WTC11 (cell line): ENCODE measurements at regions not wholly inside any gene's neighbourhood (a gene's known extent, or its start where the extent isn't known, plus 50 kb on each side); places are given as distances from the start of the nearest gene placed in this dataset.

Experiments
- ATAC-seq: fragments of 200-7000 bp; cut with Tn5 transposase; 2 replicates; pipeline ENCODE4 v1.10.0; 2021; ENCODE audit warnings: mild to moderate bottlenecking, moderate library complexity
- CTCF ChIA-PET: fragments of 300-600 bp; sonication (Branson Sonifier 250); formaldehyde crosslinking; loops from one replicate; lab custom pipeline; 2021; ENCODE audit warnings: antibody characterized with exemption; lab: Charles Lee
- POLR2A ChIA-PET: fragments of 350-600 bp; sonication (Branson Sonifier 250); formaldehyde crosslinking; loops from one replicate; lab custom pipeline; 2021; ENCODE audit warnings: antibody characterized with exemption; lab: Charles Lee
- DNase-seq: peaks from one replicate; pipeline ENCODE4 v3.0.0; 2021; ENCODE audit warnings: low spot score
- H3K27ac Mint-ChIP-seq: 2 replicates; pipeline ENCODE4 v1.8.0; 2021; ENCODE audit warnings: mixed read lengths
- H3K27me3 Mint-ChIP-seq: 2 replicates; pipeline ENCODE4 v1.8.0; 2021; ENCODE audit warnings: low read depth, mild to moderate bottlenecking, moderate library complexity, mixed read lengths
- H3K36me3 Mint-ChIP-seq: 2 replicates; pipeline ENCODE4 v1.8.0; 2021; ENCODE audit warnings: mixed read lengths
- H3K4me1 Mint-ChIP-seq: 2 replicates; pipeline ENCODE4 v1.8.0; 2022; ENCODE audit warnings: mixed read lengths
- H3K4me3 Mint-ChIP-seq: 2 replicates; pipeline ENCODE4 v1.8.0; 2021; ENCODE audit warnings: mild to moderate bottlenecking, moderate library complexity, mixed read lengths
- H3K9me3 Mint-ChIP-seq: 2 replicates; pipeline ENCODE4 v1.8.0; 2021; ENCODE audit warnings: mixed read lengths
- ESRRA ChIP-seq: sonication (generic); formaldehyde crosslinking; IDR thresholded peaks from 2 replicates; pipeline ENCODE4 v1.8.1; 2022; ENCODE audit warnings: mild to moderate bottlenecking, missing genetic modification reagents, borderline replicate concordance
- FOXK1 ChIP-seq: sonication (generic); formaldehyde crosslinking; IDR thresholded peaks from 2 replicates; pipeline ENCODE4 v1.8.0; 2022; ENCODE audit warnings: mild to moderate bottlenecking, moderate library complexity, missing genetic modification reagents
- KAT7 ChIP-seq: sonication (generic); formaldehyde crosslinking; IDR thresholded peaks from 2 replicates; pipeline ENCODE4 v1.8.1; 2023; ENCODE audit warnings: missing genetic modification reagents, mild to moderate bottlenecking, borderline replicate concordance
- NFYB ChIP-seq: sonication (generic); formaldehyde crosslinking; conservative IDR thresholded peaks from 2 replicates; pipeline ENCODE4 v1.8.0; 2022; ENCODE audit warnings: low read depth, missing genetic modification reagents
- SMAD4 ChIP-seq: sonication (generic); formaldehyde crosslinking; IDR thresholded peaks from 2 replicates; pipeline ENCODE4 v1.8.0; 2022; ENCODE audit warnings: mild to moderate bottlenecking, missing genetic modification reagents
- TF ChIP-seq, protein P1 (sequence below): sonication (generic); formaldehyde crosslinking; IDR thresholded peaks from 2 replicates; pipeline ENCODE4 v1.8.0; 2023; ENCODE audit warnings: mild to moderate bottlenecking, missing genetic modification reagents
- TF ChIP-seq, protein P2 (sequence below): sonication (generic); formaldehyde crosslinking; IDR thresholded peaks from 2 replicates; pipeline ENCODE4 v1.8.1; 2023; ENCODE audit warnings: mild to moderate bottlenecking, missing genetic modification reagents
- TF ChIP-seq, protein P3 (sequence below): fragments of 250-450 bp; sonication (Bioruptor Pico); IDR thresholded peaks from 2 replicates; pipeline ENCODE4 v1.9.0; 2021; ENCODE audit warnings: mild to moderate bottlenecking, borderline replicate concordance
- TF ChIP-seq, protein P4 (sequence below): sonication (generic); formaldehyde crosslinking; IDR thresholded peaks from 2 replicates; pipeline ENCODE4 v1.8.1; 2023; ENCODE audit warnings: mild to moderate bottlenecking, missing genetic modification reagents, borderline replicate concordance
- TF ChIP-seq, protein P5 (sequence below): sonication (generic); formaldehyde crosslinking; IDR thresholded peaks from 2 replicates; pipeline ENCODE4 v1.8.1; 2022; ENCODE audit warnings: mild to moderate bottlenecking, missing genetic modification reagents, moderate library complexity, borderline replicate concordance
- TF ChIP-seq, protein P6 (sequence below): fragments of 250-450 bp; sonication (Bioruptor Pico); IDR thresholded peaks from 2 replicates; pipeline ENCODE4 v1.9.0; 2021; ENCODE audit warnings: mild to moderate bottlenecking
- TF ChIP-seq, protein P7 (sequence below): sonication (generic); formaldehyde crosslinking; IDR thresholded peaks from 2 replicates; pipeline ENCODE4 v1.8.1; 2023; ENCODE audit warnings: mild to moderate bottlenecking, missing genetic modification reagents, moderate library complexity

DNA sequence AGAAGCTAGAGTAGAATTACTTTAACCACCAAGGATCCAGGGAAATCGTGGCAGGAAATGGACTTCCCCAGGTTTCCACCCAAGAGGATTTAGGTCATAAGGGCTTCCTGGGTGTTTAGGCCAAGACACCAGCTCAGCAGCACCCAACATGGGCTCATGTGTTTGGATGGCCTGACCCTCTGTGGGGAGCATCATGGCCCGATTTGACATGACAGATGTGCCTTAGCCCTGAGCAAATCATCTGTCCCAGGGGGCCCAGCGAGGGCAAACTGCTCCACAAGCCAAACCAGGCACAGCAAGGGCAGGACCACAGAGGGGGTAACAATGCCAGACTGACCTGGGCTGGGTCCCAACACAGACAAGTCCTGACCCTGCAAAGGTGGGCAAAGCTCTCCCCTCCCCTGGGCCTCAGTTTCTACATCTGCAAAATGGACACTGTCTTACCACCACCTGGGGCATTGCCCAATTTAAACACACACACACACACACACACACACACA, 232.8 kb downstream of the MATN1 start (continued):
- TF ChIP-seq, protein P1, sequence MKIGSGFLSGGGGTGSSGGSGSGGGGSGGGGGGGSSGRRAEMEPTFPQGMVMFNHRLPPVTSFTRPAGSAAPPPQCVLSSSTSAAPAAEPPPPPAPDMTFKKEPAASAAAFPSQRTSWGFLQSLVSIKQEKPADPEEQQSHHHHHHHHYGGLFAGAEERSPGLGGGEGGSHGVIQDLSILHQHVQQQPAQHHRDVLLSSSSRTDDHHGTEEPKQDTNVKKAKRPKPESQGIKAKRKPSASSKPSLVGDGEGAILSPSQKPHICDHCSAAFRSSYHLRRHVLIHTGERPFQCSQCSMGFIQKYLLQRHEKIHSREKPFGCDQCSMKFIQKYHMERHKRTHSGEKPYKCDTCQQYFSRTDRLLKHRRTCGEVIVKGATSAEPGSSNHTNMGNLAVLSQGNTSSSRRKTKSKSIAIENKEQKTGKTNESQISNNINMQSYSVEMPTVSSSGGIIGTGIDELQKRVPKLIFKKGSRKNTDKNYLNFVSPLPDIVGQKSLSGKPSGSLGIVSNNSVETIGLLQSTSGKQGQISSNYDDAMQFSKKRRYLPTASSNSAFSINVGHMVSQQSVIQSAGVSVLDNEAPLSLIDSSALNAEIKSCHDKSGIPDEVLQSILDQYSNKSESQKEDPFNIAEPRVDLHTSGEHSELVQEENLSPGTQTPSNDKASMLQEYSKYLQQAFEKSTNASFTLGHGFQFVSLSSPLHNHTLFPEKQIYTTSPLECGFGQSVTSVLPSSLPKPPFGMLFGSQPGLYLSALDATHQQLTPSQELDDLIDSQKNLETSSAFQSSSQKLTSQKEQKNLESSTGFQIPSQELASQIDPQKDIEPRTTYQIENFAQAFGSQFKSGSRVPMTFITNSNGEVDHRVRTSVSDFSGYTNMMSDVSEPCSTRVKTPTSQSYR (CRISPR knock-in tag) = no peak
- TF ChIP-seq FOXK1 (CRISPR knock-in tag) = no peak
- TF ChIP-seq, protein P2, sequence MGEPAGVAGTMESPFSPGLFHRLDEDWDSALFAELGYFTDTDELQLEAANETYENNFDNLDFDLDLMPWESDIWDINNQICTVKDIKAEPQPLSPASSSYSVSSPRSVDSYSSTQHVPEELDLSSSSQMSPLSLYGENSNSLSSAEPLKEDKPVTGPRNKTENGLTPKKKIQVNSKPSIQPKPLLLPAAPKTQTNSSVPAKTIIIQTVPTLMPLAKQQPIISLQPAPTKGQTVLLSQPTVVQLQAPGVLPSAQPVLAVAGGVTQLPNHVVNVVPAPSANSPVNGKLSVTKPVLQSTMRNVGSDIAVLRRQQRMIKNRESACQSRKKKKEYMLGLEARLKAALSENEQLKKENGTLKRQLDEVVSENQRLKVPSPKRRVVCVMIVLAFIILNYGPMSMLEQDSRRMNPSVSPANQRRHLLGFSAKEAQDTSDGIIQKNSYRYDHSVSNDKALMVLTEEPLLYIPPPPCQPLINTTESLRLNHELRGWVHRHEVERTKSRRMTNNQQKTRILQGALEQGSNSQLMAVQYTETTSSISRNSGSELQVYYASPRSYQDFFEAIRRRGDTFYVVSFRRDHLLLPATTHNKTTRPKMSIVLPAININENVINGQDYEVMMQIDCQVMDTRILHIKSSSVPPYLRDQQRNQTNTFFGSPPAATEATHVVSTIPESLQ (CRISPR knock-in tag) = no peak

DNA sequence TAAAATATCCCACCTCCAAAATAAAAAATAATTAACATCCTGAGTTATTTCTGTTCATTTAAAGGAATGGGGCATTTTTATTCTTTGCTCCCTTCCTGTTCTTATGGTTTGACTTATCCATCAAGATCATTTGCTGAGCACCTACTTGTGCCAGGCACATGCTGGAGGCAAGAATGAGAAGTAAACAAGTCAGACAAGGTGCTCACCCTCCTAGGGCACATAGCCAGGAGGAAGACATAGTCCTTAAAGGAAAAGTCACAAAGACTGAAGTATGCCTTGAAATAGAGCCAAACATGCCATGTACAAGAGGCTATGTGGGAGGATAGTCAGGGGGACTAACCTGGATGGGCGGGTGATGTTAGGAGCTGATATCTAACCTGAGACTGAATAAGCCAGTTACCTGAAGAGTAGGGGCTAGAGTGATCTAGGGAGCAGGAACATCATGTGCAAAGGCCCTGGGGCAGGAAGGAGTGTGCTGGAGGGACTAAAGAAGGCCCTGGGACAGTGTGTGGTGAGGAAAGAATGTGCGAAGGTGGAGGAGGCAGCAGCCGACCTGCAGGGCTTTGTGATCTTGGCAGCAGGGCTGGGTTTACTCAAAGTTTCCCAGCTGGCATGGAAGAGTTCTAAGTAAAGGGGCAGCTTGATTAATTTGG, 233.5 kb downstream of the MATN1 start:
- DNase-seq (no peak), ATAC-seq (no peak)
- Mint-ChIP-seq H3K4me1 (no peaks in the 10 kb centered on the region), H3K27ac (no peak overlapping the region), H3K36me3 (peaks cover 9% of the 10 kb centered on the region; the same call in 1 of the 2 replicates), H3K9me3 (peaks cover 36% of the 10 kb centered on the region), H3K4me3 (no peak overlapping the region), H3K27me3 (peaks cover 8% of the 10 kb centered on the region)
- CTCF ChIA-PET = no interaction called here
- POLR2A ChIA-PET = no interaction called here
- TF ChIP-seq NFYB (CRISPR knock-in tag) (no peak), SMAD4 (CRISPR knock-in tag) (no peak), ESRRA (CRISPR knock-in tag) (no peak), KAT7 (CRISPR knock-in tag) (no peak)
- TF ChIP-seq, protein P2 (CRISPR knock-in tag) = no peak
- TF ChIP-seq, protein P3, sequence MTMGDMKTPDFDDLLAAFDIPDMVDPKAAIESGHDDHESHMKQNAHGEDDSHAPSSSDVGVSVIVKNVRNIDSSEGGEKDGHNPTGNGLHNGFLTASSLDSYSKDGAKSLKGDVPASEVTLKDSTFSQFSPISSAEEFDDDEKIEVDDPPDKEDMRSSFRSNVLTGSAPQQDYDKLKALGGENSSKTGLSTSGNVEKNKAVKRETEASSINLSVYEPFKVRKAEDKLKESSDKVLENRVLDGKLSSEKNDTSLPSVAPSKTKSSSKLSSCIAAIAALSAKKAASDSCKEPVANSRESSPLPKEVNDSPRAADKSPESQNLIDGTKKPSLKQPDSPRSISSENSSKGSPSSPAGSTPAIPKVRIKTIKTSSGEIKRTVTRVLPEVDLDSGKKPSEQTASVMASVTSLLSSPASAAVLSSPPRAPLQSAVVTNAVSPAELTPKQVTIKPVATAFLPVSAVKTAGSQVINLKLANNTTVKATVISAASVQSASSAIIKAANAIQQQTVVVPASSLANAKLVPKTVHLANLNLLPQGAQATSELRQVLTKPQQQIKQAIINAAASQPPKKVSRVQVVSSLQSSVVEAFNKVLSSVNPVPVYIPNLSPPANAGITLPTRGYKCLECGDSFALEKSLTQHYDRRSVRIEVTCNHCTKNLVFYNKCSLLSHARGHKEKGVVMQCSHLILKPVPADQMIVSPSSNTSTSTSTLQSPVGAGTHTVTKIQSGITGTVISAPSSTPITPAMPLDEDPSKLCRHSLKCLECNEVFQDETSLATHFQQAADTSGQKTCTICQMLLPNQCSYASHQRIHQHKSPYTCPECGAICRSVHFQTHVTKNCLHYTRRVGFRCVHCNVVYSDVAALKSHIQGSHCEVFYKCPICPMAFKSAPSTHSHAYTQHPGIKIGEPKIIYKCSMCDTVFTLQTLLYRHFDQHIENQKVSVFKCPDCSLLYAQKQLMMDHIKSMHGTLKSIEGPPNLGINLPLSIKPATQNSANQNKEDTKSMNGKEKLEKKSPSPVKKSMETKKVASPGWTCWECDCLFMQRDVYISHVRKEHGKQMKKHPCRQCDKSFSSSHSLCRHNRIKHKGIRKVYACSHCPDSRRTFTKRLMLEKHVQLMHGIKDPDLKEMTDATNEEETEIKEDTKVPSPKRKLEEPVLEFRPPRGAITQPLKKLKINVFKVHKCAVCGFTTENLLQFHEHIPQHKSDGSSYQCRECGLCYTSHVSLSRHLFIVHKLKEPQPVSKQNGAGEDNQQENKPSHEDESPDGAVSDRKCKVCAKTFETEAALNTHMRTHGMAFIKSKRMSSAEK (CRISPR knock-in tag) = no peak

DNA sequence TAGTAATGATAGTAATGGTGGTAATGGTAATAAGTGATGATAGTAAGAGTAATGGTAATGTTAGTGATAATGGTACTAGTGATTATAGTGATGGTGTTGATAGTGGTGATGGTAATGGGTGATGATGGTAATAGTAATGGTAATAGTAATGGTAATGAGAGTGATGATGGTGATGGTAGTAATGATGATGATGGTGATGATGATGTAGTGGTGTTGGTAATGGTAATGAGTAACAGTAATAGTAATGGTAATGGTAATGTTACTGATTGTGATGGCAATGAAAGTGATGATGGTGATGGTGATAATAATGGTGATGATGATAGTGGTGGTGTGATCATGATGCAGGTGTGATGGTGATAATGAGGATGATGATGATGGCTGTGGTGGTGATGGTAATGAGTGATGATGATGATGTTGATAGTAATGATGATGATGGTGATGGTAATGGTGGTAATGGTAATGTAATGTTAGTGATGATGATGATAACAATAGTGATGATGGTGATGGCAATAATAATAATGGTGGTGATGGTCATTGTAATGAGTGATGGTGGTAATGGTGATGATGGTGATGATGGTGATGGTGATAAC, 235.0 kb downstream of the MATN1 start:
- ChIA-PET POLR2A (no interaction called here), CTCF (no interaction called here)
- peaks cover 2% of the 10 kb centered on the region for H3K27me3 Mint-ChIP-seq
- no peak overlapping the region for H3K4me3 Mint-ChIP-seq
- H3K4me1 Mint-ChIP-seq = no peaks in the 10 kb centered on the region
- H3K9me3 Mint-ChIP-seq = peaks cover 32% of the 10 kb centered on the region
- no peak overlapping the region for H3K27ac Mint-ChIP-seq
- no peak for ATAC-seq
- DNase-seq = no peak
- peaks cover 3% of the 10 kb centered on the region for H3K36me3 Mint-ChIP-seq
- TF ChIP-seq, protein P4, sequence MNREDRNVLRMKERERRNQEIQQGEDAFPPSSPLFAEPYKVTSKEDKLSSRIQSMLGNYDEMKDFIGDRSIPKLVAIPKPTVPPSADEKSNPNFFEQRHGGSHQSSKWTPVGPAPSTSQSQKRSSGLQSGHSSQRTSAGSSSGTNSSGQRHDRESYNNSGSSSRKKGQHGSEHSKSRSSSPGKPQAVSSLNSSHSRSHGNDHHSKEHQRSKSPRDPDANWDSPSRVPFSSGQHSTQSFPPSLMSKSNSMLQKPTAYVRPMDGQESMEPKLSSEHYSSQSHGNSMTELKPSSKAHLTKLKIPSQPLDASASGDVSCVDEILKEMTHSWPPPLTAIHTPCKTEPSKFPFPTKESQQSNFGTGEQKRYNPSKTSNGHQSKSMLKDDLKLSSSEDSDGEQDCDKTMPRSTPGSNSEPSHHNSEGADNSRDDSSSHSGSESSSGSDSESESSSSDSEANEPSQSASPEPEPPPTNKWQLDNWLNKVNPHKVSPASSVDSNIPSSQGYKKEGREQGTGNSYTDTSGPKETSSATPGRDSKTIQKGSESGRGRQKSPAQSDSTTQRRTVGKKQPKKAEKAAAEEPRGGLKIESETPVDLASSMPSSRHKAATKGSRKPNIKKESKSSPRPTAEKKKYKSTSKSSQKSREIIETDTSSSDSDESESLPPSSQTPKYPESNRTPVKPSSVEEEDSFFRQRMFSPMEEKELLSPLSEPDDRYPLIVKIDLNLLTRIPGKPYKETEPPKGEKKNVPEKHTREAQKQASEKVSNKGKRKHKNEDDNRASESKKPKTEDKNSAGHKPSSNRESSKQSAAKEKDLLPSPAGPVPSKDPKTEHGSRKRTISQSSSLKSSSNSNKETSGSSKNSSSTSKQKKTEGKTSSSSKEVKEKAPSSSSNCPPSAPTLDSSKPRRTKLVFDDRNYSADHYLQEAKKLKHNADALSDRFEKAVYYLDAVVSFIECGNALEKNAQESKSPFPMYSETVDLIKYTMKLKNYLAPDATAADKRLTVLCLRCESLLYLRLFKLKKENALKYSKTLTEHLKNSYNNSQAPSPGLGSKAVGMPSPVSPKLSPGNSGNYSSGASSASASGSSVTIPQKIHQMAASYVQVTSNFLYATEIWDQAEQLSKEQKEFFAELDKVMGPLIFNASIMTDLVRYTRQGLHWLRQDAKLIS (CRISPR knock-in tag) = no peak
- TF ChIP-seq, protein P5, sequence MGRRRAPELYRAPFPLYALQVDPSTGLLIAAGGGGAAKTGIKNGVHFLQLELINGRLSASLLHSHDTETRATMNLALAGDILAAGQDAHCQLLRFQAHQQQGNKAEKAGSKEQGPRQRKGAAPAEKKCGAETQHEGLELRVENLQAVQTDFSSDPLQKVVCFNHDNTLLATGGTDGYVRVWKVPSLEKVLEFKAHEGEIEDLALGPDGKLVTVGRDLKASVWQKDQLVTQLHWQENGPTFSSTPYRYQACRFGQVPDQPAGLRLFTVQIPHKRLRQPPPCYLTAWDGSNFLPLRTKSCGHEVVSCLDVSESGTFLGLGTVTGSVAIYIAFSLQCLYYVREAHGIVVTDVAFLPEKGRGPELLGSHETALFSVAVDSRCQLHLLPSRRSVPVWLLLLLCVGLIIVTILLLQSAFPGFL (CRISPR knock-in tag) = no peak
- TF ChIP-seq, protein P6, sequence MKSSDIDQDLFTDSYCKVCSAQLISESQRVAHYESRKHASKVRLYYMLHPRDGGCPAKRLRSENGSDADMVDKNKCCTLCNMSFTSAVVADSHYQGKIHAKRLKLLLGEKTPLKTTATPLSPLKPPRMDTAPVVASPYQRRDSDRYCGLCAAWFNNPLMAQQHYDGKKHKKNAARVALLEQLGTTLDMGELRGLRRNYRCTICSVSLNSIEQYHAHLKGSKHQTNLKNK (CRISPR knock-in tag) = no peak
- TF ChIP-seq, protein P7, sequence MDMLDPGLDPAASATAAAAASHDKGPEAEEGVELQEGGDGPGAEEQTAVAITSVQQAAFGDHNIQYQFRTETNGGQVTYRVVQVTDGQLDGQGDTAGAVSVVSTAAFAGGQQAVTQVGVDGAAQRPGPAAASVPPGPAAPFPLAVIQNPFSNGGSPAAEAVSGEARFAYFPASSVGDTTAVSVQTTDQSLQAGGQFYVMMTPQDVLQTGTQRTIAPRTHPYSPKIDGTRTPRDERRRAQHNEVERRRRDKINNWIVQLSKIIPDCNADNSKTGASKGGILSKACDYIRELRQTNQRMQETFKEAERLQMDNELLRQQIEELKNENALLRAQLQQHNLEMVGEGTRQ (CRISPR knock-in tag) = no peak
